CD4-positive, alpha-beta T cell treated with Interleukin-2 at 100 ng/mL for 4 hours (primary cell): ENCODE measurements at regions not wholly inside any gene's neighbourhood (a gene's known extent, or its start where the extent isn't known, plus 50 kb on each side); places are given as distances from the start of the nearest gene placed in this dataset.

Source experiments
- DNase-seq: peaks from one replicate; pipeline ENCODE4 v3.0.0-alpha.2; 2020; ENCODE audit warnings: low spot score

DNA sequence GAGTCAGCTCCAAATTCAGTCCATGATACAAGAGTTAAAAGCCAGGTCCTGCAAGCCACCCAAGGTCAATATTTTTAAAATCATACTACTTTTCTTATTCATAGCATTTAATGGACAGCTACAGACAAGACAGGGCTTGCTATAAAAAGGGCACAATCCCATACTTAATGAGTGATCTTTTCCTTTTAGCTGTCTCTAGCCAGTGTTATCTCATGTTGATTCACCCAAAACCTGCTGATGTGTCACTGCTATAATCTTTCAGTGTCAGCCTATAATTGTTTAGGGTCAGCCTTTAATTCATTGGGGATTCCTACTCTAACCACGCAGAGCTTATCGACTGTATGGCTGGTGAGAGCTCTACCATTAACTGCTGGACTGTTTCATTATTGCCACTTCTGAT lies 51.2 kb upstream of the HCCS start:
- DNase-seq: no peak
